ENCODE measurements at regions not wholly inside any gene's neighbourhood (a gene's known extent, or its start where the extent isn't known, plus 50 kb on each side); places are given as distances from the start of the nearest gene placed in this dataset.
"Not testable (repeated sequence)": the region's sequence is repeated elsewhere in the genome, so short reads cannot be mapped to it uniquely, and the experiment has no call there.

DNA sequence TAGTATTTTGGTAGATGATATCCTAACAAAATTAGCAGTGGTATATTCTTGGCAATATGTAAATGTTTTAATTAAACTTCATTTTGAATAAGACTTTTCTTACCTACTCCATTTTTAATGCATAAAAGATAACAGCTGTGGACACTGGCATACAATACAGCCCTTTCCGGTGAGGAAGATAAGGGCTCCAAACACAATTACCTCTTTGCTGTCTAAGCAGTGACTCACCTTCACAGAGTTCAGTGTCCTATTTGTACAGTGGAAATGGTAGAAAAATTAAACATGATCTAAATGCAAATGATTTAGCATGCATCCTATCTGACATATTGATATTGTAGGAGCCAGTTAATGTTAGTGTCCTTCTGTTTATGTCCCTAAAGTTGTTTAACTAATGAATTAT, 969.4 kb downstream of the PLOD2 start:
- TF ChIP-seq ZNF274 (IDR thresholded peaks at IDR 0.05; ENCODE audit: low read depth, low read length) = no peak
- no peak overlapping the region for H3K4me3 ChIP-seq (ENCODE audit: low read length)

DNA sequence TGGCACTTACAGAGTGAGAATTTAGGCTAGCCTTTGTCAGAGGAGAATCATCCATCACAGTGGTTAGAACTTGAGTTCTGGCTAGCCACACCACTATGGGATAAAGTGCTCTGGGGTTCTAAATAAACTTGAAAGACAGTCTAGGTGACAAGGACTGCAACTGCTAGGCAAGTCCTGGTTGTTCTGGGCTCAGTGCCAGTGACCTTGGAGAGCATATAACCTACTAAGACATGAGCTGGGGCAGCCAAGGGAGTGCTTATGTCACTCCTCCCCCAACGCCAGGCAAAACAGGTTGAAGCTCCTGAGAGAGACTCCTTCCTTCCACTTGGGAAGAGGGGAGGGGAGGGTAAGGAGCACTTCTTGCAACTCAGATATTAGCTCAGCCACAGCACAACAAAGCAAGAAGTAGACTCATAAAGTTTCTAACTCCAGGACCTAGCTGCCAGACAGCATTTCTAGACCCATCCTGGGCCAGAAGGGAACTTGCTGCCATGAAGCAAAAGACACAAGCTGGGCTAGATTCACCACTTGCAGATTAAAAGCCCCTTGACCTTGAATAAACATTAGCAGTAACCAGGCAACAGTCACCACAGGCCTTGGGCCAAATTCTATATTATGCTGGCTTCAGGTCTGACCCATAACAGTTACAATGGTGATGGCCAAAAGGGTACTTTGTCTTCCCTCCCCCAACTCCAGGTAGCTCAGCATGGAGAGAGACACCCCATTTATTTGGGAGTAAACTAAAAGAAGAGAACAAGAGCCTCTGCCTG, 963.7 kb downstream of the PLOD2 start:
- H3K4me3 ChIP-seq (ENCODE audit: low read length) = no peak overlapping the region

DNA sequence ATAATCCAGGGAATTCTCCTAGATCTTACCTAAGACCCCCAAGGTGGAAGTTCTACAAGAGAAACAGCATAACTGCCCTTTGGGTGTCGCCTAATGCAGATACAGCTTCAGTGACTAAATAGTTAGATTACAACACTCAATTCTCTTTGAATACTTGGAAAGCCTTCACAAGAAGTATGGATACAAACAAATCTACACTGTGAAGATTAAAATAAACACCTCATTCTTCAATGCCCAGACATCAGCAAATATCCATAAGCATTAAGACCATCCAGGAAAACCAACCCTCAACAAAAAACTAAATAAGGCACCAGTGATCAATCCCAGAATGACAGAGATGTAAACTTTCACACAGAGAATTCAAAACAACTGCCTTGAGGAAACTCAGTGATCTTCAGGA, 963.2 kb downstream of the PLOD2 start:
- H3K4me3 ChIP-seq (ENCODE audit: low read length) = no peak overlapping the region
- no peak for TF ChIP-seq ZNF274 (IDR thresholded peaks at IDR 0.05; ENCODE audit: low read depth, low read length)

More for the DNA sequence above, 963.7 kb downstream of the PLOD2 start:
- TF ChIP-seq ZNF274 (IDR thresholded peaks at IDR 0.05; ENCODE audit: low read depth, low read length) = no peak

DNA sequence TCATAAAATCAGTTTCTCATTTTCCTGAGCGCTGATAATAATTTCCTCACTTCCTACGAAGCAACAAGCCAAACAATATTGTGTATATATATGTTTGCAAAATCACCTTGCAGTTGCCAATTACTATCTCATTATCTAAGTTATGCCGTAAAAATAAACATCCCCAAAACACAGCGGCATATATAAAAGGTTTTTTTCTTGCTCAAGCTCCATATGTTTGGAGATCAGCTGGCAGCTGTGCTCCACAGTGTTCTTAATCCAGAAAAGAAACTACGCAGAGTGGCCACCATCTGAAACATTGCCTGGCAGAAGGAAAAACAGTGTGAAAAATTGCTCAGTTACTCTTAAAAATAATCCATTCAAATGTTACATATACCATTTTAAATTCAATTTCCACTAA, 951.4 kb downstream of the PLOD2 start:
- no peak for TF ChIP-seq ZNF274 (IDR thresholded peaks at IDR 0.05; ENCODE audit: low read depth, low read length)
- no peak overlapping the region for H3K4me3 ChIP-seq (ENCODE audit: low read length)

DNA sequence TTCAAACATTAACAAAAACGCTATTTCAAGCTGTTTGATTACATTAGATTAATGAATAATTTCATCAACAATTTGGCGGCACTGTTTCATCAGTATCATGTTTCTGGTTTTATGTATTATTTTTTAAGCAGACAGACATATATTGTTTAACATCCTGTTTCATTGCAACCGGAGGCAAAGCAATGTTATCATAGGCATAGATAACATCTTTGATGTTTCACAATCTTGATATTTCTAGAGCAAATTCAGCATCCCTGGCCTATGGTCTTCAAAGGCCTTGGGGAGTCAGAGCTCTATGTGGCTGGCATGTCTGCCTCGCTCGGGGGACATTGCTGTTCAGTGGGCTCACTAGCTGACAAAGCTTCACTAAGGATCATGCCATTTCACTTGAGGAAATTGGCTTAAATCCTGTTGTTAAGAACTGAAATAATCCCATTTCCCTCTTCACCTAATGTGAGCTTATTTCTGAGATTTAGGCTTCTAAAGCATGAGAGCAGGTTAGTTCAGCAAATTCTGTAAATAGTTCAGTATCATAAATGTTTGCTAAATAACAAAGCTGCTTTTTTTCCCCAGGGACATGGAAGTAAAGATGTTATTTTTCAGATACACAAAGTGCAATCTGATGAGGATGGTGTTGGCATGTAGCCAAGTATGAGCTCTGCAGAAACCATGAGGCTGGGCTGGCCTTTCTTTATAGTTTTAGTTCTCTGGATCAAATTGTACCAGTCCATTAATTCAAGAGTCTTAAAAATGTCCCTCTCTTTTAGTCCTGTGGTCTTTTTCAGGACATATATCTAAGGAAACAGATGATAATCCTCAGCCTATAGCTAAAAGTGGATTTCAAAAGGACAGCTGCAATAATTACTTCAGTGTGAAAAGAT, 941.4 kb downstream of the PLOD2 start:
- no peak overlapping the region for H3K4me3 ChIP-seq (ENCODE audit: low read length)
- no peak for TF ChIP-seq ZNF274 (IDR thresholded peaks at IDR 0.05; ENCODE audit: low read depth, low read length)

DNA sequence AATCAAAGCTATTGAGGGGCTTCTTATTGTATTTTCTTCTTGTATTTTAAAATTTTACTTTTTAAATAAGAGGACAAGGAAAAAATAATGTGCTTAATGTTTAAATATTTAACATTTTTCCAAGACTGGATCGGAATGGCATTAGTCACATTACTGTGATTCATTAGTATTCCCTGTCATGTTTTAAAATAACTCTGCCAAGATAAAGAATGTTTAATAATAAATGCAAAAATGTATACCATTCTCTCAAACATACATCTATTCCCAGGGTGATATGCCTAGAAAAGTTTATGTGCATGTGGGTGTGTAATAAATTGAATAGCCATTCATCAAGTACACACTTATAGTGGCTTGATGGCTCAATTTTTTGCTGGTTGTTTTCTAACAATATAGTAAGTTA, 936.1 kb downstream of the PLOD2 start:
- TF ChIP-seq ZNF274 (IDR thresholded peaks at IDR 0.05; ENCODE audit: low read depth, low read length) = no peak
- H3K4me3 ChIP-seq (ENCODE audit: low read length) = no peak overlapping the region

DNA sequence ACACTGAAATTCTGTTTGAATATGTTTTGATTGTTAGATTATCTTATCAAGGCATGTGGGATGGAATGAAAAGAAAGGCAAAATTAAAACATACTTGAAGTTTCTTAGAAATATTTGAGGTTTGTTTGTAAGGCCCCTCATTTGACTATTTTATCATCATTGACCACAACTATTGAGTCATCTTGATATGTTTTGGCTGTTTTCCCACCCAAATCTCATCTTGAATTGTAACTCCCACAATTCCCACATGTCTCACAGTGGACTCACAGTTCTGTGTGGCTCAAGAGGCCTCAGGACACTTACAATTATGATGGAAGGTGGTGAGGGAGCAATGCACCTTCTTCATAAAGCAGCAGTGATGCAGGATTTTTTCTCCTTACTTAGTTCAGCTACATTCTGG, 917.1 kb downstream of the PLOD2 start:
- no peak for TF ChIP-seq ZNF274 (IDR thresholded peaks at IDR 0.05; ENCODE audit: low read depth, low read length)
- no peak overlapping the region for H3K4me3 ChIP-seq (ENCODE audit: low read length)

DNA sequence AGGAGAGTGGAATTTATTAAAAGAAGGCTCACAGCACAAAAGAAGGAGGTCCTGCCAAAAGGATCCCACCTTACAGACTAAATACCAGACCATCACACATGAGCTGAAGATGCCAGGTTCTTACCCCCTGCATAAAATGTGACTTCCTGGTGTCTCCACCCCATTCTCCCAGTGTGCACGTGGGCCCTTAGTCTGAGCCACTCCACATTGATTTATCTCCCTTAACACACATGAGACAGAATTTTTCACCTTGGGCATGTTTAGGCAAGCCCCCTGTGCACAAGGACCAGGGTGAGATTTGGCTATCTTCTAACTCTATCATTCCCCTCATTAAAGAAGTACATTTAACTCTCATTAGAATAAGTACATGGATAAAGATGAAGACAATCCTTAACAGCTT, 916.7 kb downstream of the PLOD2 start:
- H3K4me3 ChIP-seq (ENCODE audit: low read length) = no peak overlapping the region
- TF ChIP-seq ZNF274 (IDR thresholded peaks at IDR 0.05; ENCODE audit: low read depth, low read length) = no peak

DNA sequence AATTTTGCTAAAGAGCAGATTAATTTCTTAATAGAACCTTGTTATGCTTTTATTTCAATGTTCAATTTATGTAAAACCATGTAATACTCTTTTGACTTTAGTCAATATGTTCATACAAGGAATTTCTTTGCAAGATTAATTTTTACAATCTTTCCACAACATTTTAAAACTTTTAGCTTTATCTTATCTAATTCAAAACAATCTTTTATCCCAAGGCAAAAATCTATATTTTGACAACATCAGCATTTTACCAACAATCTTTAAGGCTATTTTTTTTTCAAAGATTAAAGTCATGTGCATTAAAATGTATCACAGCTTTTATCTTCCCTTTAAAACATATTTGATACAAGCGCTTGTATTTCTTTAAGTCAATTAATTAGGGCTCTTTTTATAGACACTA, 914.7 kb downstream of the PLOD2 start:
- no peak for TF ChIP-seq ZNF274 (IDR thresholded peaks at IDR 0.05; ENCODE audit: low read depth, low read length)
- no peak overlapping the region for H3K4me3 ChIP-seq (ENCODE audit: low read length)

DNA sequence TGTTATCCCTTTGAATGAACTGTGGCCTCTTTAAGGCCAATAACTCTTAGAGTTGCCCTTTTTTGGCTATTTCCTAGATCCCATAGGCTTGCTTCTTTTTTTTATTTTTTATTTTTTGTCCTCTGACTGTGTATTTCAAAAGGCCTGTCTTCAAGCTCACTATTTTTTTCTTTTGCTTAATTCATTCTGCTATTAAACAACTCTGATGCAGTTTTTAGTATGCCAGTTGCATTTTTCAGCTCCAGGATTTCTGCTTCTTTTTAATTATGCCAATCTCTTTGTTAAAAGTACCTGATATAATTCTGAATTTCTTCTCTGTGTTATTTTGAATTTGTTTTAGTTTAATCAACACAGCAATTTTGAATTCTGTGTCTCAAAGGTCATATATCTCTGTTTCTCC, 912.1 kb downstream of the PLOD2 start:
- no peak overlapping the region for H3K4me3 ChIP-seq (ENCODE audit: low read length)
- TF ChIP-seq ZNF274 (IDR thresholded peaks at IDR 0.05; ENCODE audit: low read depth, low read length) = no peak

DNA sequence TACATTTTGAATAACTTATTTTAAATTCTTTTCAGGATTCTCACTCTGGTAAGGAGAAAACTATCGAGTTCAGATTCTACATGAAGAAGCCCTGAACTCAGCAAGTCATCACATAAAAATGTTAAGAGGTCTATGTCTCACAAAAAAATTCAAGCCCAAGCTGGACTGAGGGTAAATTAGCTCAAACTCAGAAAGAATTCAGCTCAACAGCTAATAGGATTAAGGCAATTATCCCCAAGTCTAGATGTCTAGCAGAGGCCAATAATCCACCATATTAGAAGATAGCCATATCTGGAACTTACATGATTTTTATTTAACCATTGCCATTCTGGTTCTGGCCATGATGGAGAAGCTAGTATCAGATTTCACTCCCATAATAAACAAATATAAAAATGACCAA, 909.7 kb downstream of the PLOD2 start:
- H3K4me3 ChIP-seq (ENCODE audit: low read length) = no peak overlapping the region
- TF ChIP-seq ZNF274 (IDR thresholded peaks at IDR 0.05; ENCODE audit: low read depth, low read length) = no peak

DNA sequence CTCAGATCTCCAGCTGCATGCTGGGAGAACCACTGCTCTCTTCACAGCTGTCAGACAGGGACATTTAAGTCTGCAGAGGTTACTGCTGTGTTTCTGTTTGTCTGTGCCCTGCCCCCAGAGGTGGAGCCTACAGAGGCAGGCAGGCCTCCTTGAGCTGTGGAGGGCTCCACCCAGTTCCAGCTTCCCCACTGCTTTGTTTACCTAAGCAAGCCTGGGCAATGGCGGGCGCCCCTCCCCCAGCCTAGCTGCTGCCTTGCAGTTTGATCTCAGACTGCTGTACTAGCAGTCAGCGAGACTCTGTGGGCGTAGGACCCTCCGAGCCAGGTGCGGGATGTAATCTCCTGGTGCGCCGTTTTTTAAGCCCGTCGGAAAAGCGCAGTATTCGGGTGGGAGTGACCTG, 903.0 kb downstream of the PLOD2 start:
- not testable (repeated sequence) for H3K4me3 ChIP-seq (ENCODE audit: low read length)

DNA sequence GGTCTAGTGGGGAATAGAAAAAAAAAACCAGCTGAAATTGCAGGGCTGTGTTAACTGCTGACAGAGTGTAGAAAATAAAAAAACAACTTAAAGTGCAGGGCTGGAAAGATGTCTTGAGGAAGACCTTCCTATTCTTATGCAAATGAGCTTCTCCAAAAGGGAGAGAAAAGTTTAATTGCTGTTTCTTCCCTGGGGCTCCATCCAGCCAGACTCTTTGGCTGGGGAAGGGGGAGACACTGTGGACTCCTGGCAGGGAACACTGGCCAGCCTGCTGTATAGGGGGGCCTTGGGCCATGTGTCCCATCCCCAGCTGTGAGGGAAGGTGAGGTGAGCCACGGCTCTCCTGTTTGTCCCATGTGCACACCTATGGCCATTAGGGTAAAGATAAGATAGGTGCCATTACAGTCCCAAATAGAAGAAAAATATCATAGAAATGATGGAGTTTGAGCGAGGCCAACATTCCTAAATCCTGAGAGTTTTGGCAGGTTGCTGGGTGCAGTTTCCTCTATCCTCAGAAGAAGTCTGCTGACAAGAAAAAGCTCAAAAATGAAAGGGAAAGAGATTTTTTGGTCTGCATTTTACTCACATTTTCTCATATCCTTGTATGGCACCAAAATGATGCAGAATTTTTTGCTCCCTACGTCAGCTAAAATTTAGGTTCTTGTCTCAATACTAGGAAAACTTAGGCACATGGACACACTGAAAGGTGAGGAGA, 901.7 kb downstream of the PLOD2 start:
- H3K4me3 ChIP-seq (ENCODE audit: low read length) = no peak overlapping the region
- no peak for TF ChIP-seq ZNF274 (IDR thresholded peaks at IDR 0.05; ENCODE audit: low read depth, low read length)

DNA sequence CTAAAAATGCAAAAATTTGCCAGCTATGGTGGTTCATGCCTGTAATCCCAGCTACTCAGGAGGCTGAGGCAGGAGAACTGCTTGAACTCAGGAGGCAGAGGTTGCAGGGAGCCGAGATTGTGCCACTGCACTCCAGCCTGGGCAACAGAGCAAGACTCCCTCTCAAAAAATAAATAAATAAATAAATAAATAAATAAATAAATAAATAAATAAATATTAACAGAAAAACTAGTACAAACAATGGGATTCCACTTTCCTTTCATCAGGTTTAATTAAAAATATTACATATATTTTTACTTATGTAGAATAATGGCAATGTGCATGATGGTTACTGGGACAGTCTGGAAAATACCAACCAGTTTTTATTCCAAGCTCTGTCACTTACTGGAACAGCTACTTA, 897.5 kb downstream of the PLOD2 start:
- not testable (repeated sequence) for H3K4me3 ChIP-seq (ENCODE audit: low read length)

DNA sequence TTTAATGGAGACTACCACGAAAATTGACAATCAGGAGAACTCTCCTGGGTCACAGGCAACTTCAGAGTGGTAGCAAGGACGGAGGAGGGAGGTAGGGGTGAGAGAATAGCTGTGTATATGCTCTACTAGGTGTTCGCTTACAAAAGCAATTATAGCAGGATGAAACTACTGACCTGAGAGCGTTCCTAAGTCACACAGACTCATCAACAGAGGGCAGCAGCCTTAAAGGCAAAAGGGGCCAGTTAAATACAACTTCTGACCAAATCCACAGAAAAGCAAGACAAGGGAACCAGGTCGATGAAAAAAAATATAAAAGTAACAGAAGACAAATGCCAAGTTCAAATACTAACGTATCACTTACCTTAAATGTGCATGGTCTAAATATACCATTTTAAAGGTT, 894.6 kb downstream of the PLOD2 start:
- no peak for TF ChIP-seq ZNF274 (IDR thresholded peaks at IDR 0.05; ENCODE audit: low read depth, low read length)

More for the DNA sequence above, 894.6 kb downstream of the PLOD2 start:
- H3K4me3 ChIP-seq (ENCODE audit: low read length) = no peak overlapping the region
